Endothelial cell of umbilical vein (primary cell): ENCODE measurements at regions not wholly inside any gene's neighbourhood (a gene's known extent, or its start where the extent isn't known, plus 50 kb on each side); places are given as distances from the start of the nearest gene placed in this dataset.

Source experiments
- BruUV-seq: library from RNA; stranded (reverse); fragments of 400-500 nt; replicated peaks from 2 replicates; lab custom pipeline; 2021; lab: Mats Ljungman, UMichigan
- CTCF ChIA-PET: fragments of 300-600, 350-600 bp; sonication (Branson Sonifier 250); formaldehyde crosslinking; loops from one replicate; lab custom pipeline; 2021; ENCODE audit warnings: antibody characterized with exemption, inconsistent platforms; lab: Charles Lee
- POLR2A ChIA-PET: fragments of 300-600, 350-600 bp; sonication (Branson Sonifier 250); formaldehyde crosslinking; loops from one replicate; lab custom pipeline; 2021; ENCODE audit warnings: antibody characterized with exemption, inconsistent platforms; lab: Charles Lee
- DNase-seq: peaks from one replicate; pipeline ENCODE4 v3.0.0-alpha.2; 2011; ENCODE audit warnings: low read depth, low spot score
- FAIRE-seq: peaks from 2 replicates; lab custom pipeline; 2011; peaks lifted over from hg19 to GRCh38; lab: Jason Lieb, UNC
- H2AFZ ChIP-seq: 2 replicates; pipeline ENCODE4 v1.6.0; 2012; ENCODE audit warnings: low read depth, low read length, control low read depth, inconsistent platforms
- H3K27ac ChIP-seq: 2 replicates; pipeline ENCODE4 v1.5.1; 2011; ENCODE audit warnings: low read depth, mild to moderate bottlenecking, control low read depth, low read length, moderate library complexity; ENCODE audit not compliant: insufficient read depth
- H3K27me3 ChIP-seq, 2 experiments: 2 replicates each; pipeline versions ENCODE4 v1.6.0 to v1.6.1; 2011; ENCODE audit warnings: low read length in 2 of 2, mixed read lengths in 1 of 2; ENCODE audit not compliant: control insufficient read depth in 2 of 2, insufficient read depth in 2 of 2
- H3K36me3 ChIP-seq, 2 experiments: 2 replicates in 1 of 2; 3 replicates in 1 of 2; pipeline ENCODE4 v1.5.1; 2011; ENCODE audit warnings: low read length in 2 of 2, mild to moderate bottlenecking in 1 of 2, moderate library complexity in 1 of 2; ENCODE audit not compliant: control insufficient read depth in 2 of 2, insufficient read depth in 2 of 2; ENCODE audit errors: extremely low read depth in 1 of 2
- H3K4me1 ChIP-seq: 3 replicates; pipeline ENCODE4 v1.5.1; 2011; ENCODE audit warnings: mild to moderate bottlenecking, low read length; ENCODE audit not compliant: control insufficient read depth, insufficient read depth; ENCODE audit errors: extremely low read depth
- H3K4me2 ChIP-seq: 2 replicates; pipeline ENCODE4 v1.6.1; 2011; ENCODE audit warnings: low read length, control low read depth, mixed read lengths; ENCODE audit not compliant: insufficient read depth
- H3K4me3 ChIP-seq, 3 experiments: fragments of 200-600 bp in 1 of 3; sonication (generic), shearing (Covaris generic) in 1 of 3; replicated peaks in 1 of 3; 2 replicates each; pipeline ENCODE4 v1.5.1; 2011 to 2016; ENCODE audit warnings: control low read depth in 3 of 3, low read length in 3 of 3, mild to moderate bottlenecking in 2 of 3, inconsistent platforms in 1 of 3, low read depth in 1 of 3, moderate library complexity in 1 of 3; ENCODE audit not compliant: insufficient read depth in 1 of 3
- H3K79me2 ChIP-seq: 2 replicates; pipeline ENCODE4 v1.6.0; 2012; ENCODE audit warnings: low read length, inconsistent platforms; ENCODE audit not compliant: control insufficient read depth, insufficient read depth
- H3K9ac ChIP-seq: replicated peaks from 2 replicates; pipeline ENCODE3; 2011; ENCODE audit warnings: low read length, control low read depth; ENCODE audit not compliant: insufficient read depth; ENCODE audit errors: extremely low read depth
- H3K9me1 ChIP-seq: replicated peaks from 3 replicates; pipeline ENCODE4 v1.6.0; 2011; ENCODE audit warnings: mild to moderate bottlenecking, low read length; ENCODE audit not compliant: control insufficient read depth, insufficient read depth; ENCODE audit errors: extremely low read depth
- H3K9me3 ChIP-seq: replicated peaks from 2 replicates; pipeline ENCODE4 v1.5.1; 2012; ENCODE audit warnings: low read length, inconsistent platforms; ENCODE audit not compliant: control insufficient read depth, insufficient read depth
- H4K20me1 ChIP-seq: replicated peaks from 2 replicates; pipeline ENCODE3; 2011; ENCODE audit warnings: mild to moderate bottlenecking, low read length; ENCODE audit not compliant: control insufficient read depth, insufficient read depth; ENCODE audit errors: extremely low read depth
- EZH2 ChIP-seq: IDR thresholded peaks from 2 replicates; pipeline ENCODE4 v1.6.1; 2012; ENCODE audit warnings: borderline replicate concordance, low read depth, mild to moderate bottlenecking, moderate library complexity, low read length, inconsistent platforms; ENCODE audit not compliant: severe bottlenecking
- FOS ChIP-seq: IDR thresholded peaks from 2 replicates; pipeline ENCODE4 v1.6.1; 2011; ENCODE audit warnings: mild to moderate bottlenecking, low read length, moderate library complexity, borderline replicate concordance; ENCODE audit not compliant: insufficient read depth
- GATA2 ChIP-seq: IDR thresholded peaks from 2 replicates; pipeline ENCODE4 v1.7.0; 2011; ENCODE audit warnings: low read depth, mild to moderate bottlenecking, moderate library complexity, mixed read lengths, low read length; ENCODE audit not compliant: insufficient read length, insufficient read depth
- JUN ChIP-seq: IDR thresholded peaks from 2 replicates; pipeline ENCODE4 v1.6.1; 2011; ENCODE audit warnings: borderline replicate concordance, low read depth; ENCODE audit not compliant: insufficient read length, insufficient read depth
- MYC ChIP-seq: IDR thresholded peaks from one replicate; pipeline ENCODE4 v1.6.1; 2011; ENCODE audit warnings: mild to moderate bottlenecking, low read depth, low read length
- POLR2A ChIP-seq: IDR thresholded peaks from 2 replicates; pipeline ENCODE4 v1.6.1; 2012; ENCODE audit warnings: low read depth, mild to moderate bottlenecking, control low read depth, low read length
- POLR2AphosphoS5 ChIP-seq: IDR thresholded peaks from 2 replicates; pipeline ENCODE4 v1.6.1; 2012; ENCODE audit warnings: low read depth, mild to moderate bottlenecking, control low read depth, low read length, moderate library complexity; ENCODE audit not compliant: insufficient read depth
- dilution Hi-C: fragments of 300-500 bp; cut with MboI; formaldehyde crosslinking; loops from one replicate; pipeline ENCODE4 v1.15.0; 2019; ENCODE audit warnings: low sequenced_read_pairs; ENCODE audit not compliant: extremely low pct_ligation_motif_present
- intact Hi-C: fragments of 100-400 bp; cut with micrococcal nuclease; formaldehyde crosslinking; loops from one replicate; pipeline ENCODE4 v1.10.0; 2022
- TF ChIP-seq, protein P1 (sequence below), 2 donors: IDR thresholded peaks; 1 replicate in 1 of 2; 2 replicates in 1 of 2; pipeline ENCODE4 v1.5.1; 2011; ENCODE audit warnings: low read length in 2 of 2, mild to moderate bottlenecking in 2 of 2, moderate library complexity in 2 of 2, control low read depth in 1 of 2, inconsistent platforms in 1 of 2, low read depth in 1 of 2; ENCODE audit not compliant: insufficient read depth in 1 of 2; ENCODE audit errors: extremely low read depth in 1 of 2
- TF ChIP-seq, protein P2 (sequence below): IDR thresholded peaks from 2 replicates; pipeline ENCODE4 v1.6.1; 2011; ENCODE audit not compliant: insufficient read depth, insufficient read length

DNA sequence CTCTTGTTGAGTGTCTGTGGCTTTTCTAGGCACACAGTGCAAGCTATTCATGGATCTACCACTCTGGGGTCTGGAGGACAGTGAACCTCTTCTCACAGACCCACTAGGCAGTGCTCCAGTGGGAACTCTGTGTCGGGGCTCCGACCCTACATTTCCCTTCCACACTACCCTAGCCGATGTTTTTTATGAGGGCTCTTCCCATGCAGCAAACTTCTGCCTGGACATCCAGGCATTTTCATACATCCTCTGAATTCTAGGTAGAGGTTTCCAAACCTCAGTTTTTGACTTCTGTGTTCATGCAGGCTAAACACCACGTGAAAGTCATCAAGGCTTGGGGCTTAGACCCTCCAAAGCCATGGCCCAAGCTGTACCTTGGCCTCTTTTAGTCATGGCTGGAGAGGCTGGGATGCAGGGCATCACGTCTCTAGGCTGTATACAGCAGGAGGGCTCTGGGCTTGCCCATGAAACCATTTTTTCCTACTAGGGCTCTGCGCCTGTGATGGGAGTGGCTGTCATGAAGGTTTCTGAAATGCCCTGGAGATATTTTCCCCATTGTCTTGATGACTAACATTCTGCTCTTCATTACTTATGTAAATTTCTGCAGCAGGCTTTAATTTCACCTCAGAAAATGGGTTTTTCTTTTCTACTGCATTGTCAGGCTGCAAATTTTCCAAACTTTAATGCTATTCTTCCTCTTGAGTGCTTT, 249.8 kb upstream of the CPEB2 start:
- ChIA-PET POLR2A (no interaction called here), CTCF (no interaction called here)
- peaks cover 3% of the 10 kb centered on the region for H3K9me3 ChIP-seq
- no peaks in the 10 kb centered on the region for H3K36me3 ChIP-seq
- FAIRE-seq, result no peak
- no peak overlapping the region for H3K9ac ChIP-seq
- TF ChIP-seq, protein P1, sequence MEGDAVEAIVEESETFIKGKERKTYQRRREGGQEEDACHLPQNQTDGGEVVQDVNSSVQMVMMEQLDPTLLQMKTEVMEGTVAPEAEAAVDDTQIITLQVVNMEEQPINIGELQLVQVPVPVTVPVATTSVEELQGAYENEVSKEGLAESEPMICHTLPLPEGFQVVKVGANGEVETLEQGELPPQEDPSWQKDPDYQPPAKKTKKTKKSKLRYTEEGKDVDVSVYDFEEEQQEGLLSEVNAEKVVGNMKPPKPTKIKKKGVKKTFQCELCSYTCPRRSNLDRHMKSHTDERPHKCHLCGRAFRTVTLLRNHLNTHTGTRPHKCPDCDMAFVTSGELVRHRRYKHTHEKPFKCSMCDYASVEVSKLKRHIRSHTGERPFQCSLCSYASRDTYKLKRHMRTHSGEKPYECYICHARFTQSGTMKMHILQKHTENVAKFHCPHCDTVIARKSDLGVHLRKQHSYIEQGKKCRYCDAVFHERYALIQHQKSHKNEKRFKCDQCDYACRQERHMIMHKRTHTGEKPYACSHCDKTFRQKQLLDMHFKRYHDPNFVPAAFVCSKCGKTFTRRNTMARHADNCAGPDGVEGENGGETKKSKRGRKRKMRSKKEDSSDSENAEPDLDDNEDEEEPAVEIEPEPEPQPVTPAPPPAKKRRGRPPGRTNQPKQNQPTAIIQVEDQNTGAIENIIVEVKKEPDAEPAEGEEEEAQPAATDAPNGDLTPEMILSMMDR (IDR thresholded peaks at IDR 0.05; ENCODE audit: extremely low read depth in 1 of 2, insufficient read depth in 1 of 2, low read depth in 1 of 2, low read length in 2 of 2), result no peak
- no peak for TF ChIP-seq JUN
- no peak for TF ChIP-seq EZH2
- no peak for TF ChIP-seq POLR2AphosphoS5
- TF ChIP-seq GATA2, result no peak
- no peak for TF ChIP-seq POLR2A
- no peak for TF ChIP-seq MYC
- TF ChIP-seq, protein P2, sequence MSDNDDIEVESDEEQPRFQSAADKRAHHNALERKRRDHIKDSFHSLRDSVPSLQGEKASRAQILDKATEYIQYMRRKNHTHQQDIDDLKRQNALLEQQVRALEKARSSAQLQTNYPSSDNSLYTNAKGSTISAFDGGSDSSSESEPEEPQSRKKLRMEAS, result no peak
- TF ChIP-seq FOS, result no peak
- no peak overlapping the region for H3K27ac ChIP-seq
- H3K4me2 ChIP-seq, result no peak overlapping the region
- H3K4me3 ChIP-seq, result no peak overlapping the region
- H3K79me2 ChIP-seq, result no peaks in the 10 kb centered on the region
- BruUV-seq, result no TSS peak
- H4K20me1 ChIP-seq, result no peaks in the 10 kb centered on the region
- H3K27me3 ChIP-seq, result no peaks in the 10 kb centered on the region
- no peaks in the 10 kb centered on the region for H3K4me1 ChIP-seq
- H2AFZ ChIP-seq, result no peak overlapping the region
- H3K9me1 ChIP-seq, result no peaks in the 10 kb centered on the region
- DNase-seq, result no peak
- intact Hi-C loops (no loop called here), dilution Hi-C loops (no loop called here)
